ENCODE measurements at regions not wholly inside any gene's neighbourhood (a gene's known extent, or its start where the extent isn't known, plus 50 kb on each side); places are given as distances from the start of the nearest gene placed in this dataset.

- TF ChIP-seq REST (IDR thresholded peaks at IDR 0.05; ENCODE audit: borderline replicate concordance): no peak
- TF ChIP-seq CTCF (IDR thresholded peaks at IDR 0.05; ENCODE audit: poor library complexity, severe bottlenecking): no peak
- TF ChIP-seq MXI1 (conservative IDR thresholded peaks at IDR 0.05; ENCODE audit: poor library complexity, severe bottlenecking): no peak
- no peak for TF ChIP-seq RAD21 (conservative IDR thresholded peaks at IDR 0.05)
Measured at GRCh38 chr14:84397631-84398030, 1132.3 kb upstream of the FLRT2 start.
